Kidney (tissue), 13 donors: ENCODE measurements at regions not wholly inside any gene's neighbourhood (a gene's known extent, or its start where the extent isn't known, plus 50 kb on each side); places are given as distances from the start of the nearest gene placed in this dataset.

ENCODE experiments used
- DNase-seq, 5 donors: peaks; one replicate each; pipeline ENCODE4 v3.0.0-alpha.2; 2013 to 2020
- FAIRE-seq: peaks from 2 replicates; lab custom pipeline; 2012; peaks lifted over from hg19 to GRCh38; lab: Jason Lieb, UNC
- H3K27ac ChIP-seq, 2 donors: one replicate each; pipeline ENCODE4 v1.7.0; 2013; ENCODE audit warnings: low read depth in 2 of 2, low read length in 2 of 2, inconsistent platforms in 1 of 2
- H3K27me3 ChIP-seq: one replicate; pipeline ENCODE4 v1.7.1; 2013; ENCODE audit warnings: low read length, inconsistent platforms; ENCODE audit not compliant: control insufficient read depth, insufficient read depth
- H3K36me3 ChIP-seq, 3 donors: one replicate each; pipeline versions ENCODE4 v1.7.0 to v1.7.1; 2013; ENCODE audit warnings: low read length in 3 of 3, control low read depth in 1 of 3, inconsistent platforms in 1 of 3; ENCODE audit not compliant: insufficient read depth in 3 of 3, control insufficient read depth in 2 of 3
- H3K4me1 ChIP-seq, 3 donors: one replicate each; pipeline versions ENCODE4 v1.7.0 to v1.7.1; 2013; ENCODE audit warnings: low read length in 3 of 3, inconsistent platforms in 1 of 3, low read depth in 1 of 3; ENCODE audit not compliant: control insufficient read depth in 2 of 3, insufficient read depth in 2 of 3
- H3K4me3 ChIP-seq, 3 donors: one replicate each; pipeline versions ENCODE4 v1.7.0 to v1.8.1; 2013; ENCODE audit warnings: low read length in 3 of 3, control low read depth in 1 of 3, inconsistent platforms in 1 of 3
- H3K9ac ChIP-seq, 3 donors: one replicate each; pipeline versions ENCODE4 v1.7.0 to v1.7.1; 2013; ENCODE audit warnings: low read length in 3 of 3, control low read depth in 1 of 3, inconsistent platforms in 1 of 3
- H3K9me3 ChIP-seq, 3 donors: one replicate each; pipeline versions ENCODE4 v1.7.0 to v1.7.1; 2013; ENCODE audit warnings: low read length in 3 of 3, control low read depth in 1 of 3, inconsistent platforms in 1 of 3; ENCODE audit not compliant: control insufficient read depth in 2 of 3, insufficient read depth in 1 of 3
- intact Hi-C: fragments of 100-400 bp; cut with DNase I; formaldehyde crosslinking; loops from one replicate; pipeline ENCODE4 v1.11.1; 2022
- TF ChIP-seq, protein P1 (sequence below): IDR thresholded peaks from 3 replicates; pipeline ENCODE4 v1.5.1; 2012; ENCODE audit warnings: mild to moderate bottlenecking, moderate library complexity, borderline replicate concordance; ENCODE audit not compliant: insufficient read depth; ENCODE audit errors: extremely low read depth
- donor health status: control.
- donor health status: control.
- donor health status: control.
- donor health status: control.
- donor health status: control.
- donor health status: DM: yes; HTN: yes; CAD: no.
- donor health status: Normal renal cell carcinoma (clear cell type).

DNA sequence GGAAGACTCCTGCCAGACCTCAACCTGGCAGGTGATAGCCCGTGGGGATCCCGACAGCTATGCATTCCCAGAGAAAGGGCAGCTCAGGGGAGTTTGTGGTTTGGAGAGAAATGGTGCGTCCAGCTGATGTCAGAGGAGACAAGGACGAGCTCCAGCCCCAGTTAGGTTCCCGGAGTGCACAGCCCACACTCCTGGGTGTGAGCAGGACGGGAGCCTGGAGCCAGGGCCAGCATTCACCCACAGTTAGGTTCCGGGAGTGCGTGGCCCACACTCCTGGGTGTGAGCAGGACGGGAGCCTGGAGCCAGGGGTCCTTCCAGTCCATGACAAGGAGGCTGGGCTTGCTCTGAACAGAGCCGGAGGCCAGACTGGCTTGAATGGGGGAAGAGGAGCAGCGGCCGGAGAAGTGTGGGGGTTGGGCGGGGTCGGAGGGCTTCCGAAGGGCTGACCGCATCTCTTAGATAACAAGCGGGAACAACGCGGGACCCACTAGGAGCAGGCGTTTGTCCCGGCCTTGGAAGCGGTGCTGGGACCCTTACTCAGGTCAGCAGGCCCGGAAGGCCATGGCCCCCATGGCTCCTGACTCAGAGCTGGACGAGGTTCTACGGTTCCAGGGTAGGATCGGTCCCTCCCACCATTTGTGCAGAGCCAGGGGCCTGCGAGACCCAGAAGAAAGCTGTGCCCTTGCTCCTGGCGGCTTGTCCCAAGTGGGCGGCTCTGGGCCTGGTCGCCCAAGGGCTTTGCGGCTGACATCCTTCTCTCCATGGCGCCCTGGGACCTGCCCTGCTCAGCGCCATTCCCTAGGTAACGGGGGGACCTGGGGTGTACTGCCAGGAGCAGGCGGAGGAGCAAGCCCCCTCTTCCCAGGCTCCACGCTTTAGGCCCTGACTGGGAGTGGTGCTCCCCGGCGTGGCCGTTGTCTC lies 185.6 kb downstream of the RTP5 start:
- Histone ChIP-seq H3K36me3 (no peaks in the 10 kb centered on the region), H3K9ac (no peak overlapping the region), H3K27ac (no peak overlapping the region), H3K4me1 (no peaks in the 10 kb centered on the region), H3K9me3 (peaks cover 0 to 3% (median 0%) of the 10 kb centered on the region in 3 donors), H3K27me3 (no peaks in the 10 kb centered on the region), H3K4me3 (no peak overlapping the region)
- intact Hi-C loops = no loop called here
- FAIRE-seq (no peak), DNase-seq (peak in 1 of 5 donors; percentile 5)
- TF ChIP-seq, protein P1, sequence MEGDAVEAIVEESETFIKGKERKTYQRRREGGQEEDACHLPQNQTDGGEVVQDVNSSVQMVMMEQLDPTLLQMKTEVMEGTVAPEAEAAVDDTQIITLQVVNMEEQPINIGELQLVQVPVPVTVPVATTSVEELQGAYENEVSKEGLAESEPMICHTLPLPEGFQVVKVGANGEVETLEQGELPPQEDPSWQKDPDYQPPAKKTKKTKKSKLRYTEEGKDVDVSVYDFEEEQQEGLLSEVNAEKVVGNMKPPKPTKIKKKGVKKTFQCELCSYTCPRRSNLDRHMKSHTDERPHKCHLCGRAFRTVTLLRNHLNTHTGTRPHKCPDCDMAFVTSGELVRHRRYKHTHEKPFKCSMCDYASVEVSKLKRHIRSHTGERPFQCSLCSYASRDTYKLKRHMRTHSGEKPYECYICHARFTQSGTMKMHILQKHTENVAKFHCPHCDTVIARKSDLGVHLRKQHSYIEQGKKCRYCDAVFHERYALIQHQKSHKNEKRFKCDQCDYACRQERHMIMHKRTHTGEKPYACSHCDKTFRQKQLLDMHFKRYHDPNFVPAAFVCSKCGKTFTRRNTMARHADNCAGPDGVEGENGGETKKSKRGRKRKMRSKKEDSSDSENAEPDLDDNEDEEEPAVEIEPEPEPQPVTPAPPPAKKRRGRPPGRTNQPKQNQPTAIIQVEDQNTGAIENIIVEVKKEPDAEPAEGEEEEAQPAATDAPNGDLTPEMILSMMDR = no peak

DNA sequence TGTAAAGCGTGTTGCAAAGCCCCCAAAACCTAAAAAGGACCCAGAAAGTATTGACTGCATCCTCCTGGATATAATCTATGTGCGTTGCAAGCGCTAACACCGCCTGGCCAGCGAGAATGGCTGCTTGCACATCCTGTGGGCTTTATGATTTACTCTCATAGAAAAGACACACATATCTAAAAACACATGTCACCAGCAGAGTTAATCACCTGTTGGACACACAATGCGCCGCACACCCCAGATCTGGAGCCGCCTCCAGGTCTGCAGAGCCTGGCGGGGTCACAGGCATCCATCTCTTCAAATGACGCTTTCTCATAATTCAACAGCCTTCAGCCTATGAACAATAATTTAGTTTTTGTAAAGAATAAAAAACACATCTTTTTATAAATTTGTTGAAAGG lies 186.5 kb downstream of the RTP5 start:
- TF ChIP-seq, protein P1 = no peak
- no peaks in the 10 kb centered on the region for H3K4me1 ChIP-seq
- DNase-seq (no peak), FAIRE-seq (no peak)
- no peak overlapping the region for H3K27ac ChIP-seq
- no peak overlapping the region for H3K9ac ChIP-seq
- intact Hi-C loops = no loop called here
- no peak overlapping the region for H3K4me3 ChIP-seq
- peaks cover 0 to 8% (median 0%) of the 10 kb centered on the region in 3 donors for H3K9me3 ChIP-seq
- no peaks in the 10 kb centered on the region for H3K27me3 ChIP-seq
- H3K36me3 ChIP-seq = no peaks in the 10 kb centered on the region

DNA sequence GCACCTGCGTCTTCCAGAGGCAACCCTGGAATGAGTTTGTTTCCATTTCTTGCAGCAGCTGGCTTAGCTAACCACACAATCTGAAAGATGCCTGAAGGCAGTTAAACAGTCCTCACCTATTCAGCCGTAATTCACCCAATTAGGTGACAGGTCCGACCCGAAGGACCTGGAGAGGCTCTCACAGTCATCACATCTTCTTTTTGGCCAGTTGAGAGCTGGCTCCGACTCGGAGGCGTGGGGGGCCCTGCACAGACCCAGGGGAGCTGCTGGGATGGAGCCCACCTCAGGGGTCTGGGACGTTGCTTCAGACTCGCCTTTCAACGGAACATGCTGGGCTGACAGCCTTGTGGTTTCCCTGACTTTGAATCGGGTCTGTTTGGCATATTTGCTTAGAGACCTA lies 187.3 kb downstream of the RTP5 start:
- Histone ChIP-seq H3K4me3 (no peak overlapping the region), H3K27me3 (no peaks in the 10 kb centered on the region), H3K4me1 (no peaks in the 10 kb centered on the region), H3K9me3 (peaks cover 0 to 8% (median 0%) of the 10 kb centered on the region in 3 donors), H3K27ac (no peak overlapping the region), H3K36me3 (no peaks in the 10 kb centered on the region), H3K9ac (no peak overlapping the region)
- FAIRE-seq (no peak), DNase-seq (no peak)
- intact Hi-C loops = no loop called here
- TF ChIP-seq, protein P1 = no peak
